Gastrocnemius medialis (tissue), 4 donors: ENCODE measurements at regions not wholly inside any gene's neighbourhood (a gene's known extent, or its start where the extent isn't known, plus 50 kb on each side); places are given as distances from the start of the nearest gene placed in this dataset.

Source experiments
- CTCF ChIP-seq, 5 experiments: fragments of 450-650 bp in 3 of 5; fragments of 200-600 bp in 2 of 5; sonication (generic) in 2 of 5; IDR thresholded peaks in 4 of 5; conservative IDR thresholded peaks in 1 of 5; 1 replicate in 4 of 5; 2 replicates in 1 of 5; pipeline ENCODE4 v1.5.1; 2016 to 2019; ENCODE audit warnings: antibody characterized with exemption in 5 of 5, mild to moderate bottlenecking in 3 of 5, moderate library complexity in 3 of 5
- POLR2A ChIP-seq, 2 donors: fragments of 450-650 bp; IDR thresholded peaks; one replicate each; pipeline ENCODE4 v1.6.1; 2017; ENCODE audit warnings: antibody characterized with exemption in 2 of 2, mild to moderate bottlenecking in 2 of 2, moderate library complexity in 2 of 2

GRCh38 chr22:48078825-48079224 is 1316.4 kb downstream of the TBC1D22A start:
- no peak for TF ChIP-seq POLR2A (IDR thresholded peaks at IDR 0.05)
- TF ChIP-seq CTCF (IDR thresholded peaks at IDR 0.05 in 4 of 5, conservative IDR thresholded peaks at IDR 0.05 in 1 of 5): no peak
